OCI-LY7 (cell line): ENCODE measurements at regions not wholly inside any gene's neighbourhood (a gene's known extent, or its start where the extent isn't known, plus 50 kb on each side); places are given as distances from the start of the nearest gene placed in this dataset.

ENCODE experiments used
- BruUV-seq: library from RNA; stranded (reverse); fragments of 400-500 nt; replicated peaks from 2 replicates; lab custom pipeline; 2021; lab: Mats Ljungman, UMichigan
- CTCF ChIA-PET: fragments of 300-600 bp; sonication (Branson Sonifier 250); formaldehyde crosslinking; loops from one replicate; lab custom pipeline; 2022; ENCODE audit warnings: antibody characterized with exemption; ENCODE audit not compliant: unreplicated experiment; lab: Charles Lee
- POLR2A ChIA-PET: fragments of 300-600 bp; sonication (Branson Sonifier 250); formaldehyde crosslinking; loops from one replicate; lab custom pipeline; 2022; ENCODE audit warnings: antibody characterized with exemption; lab: Charles Lee
- DNase-seq: peaks from one replicate; pipeline ENCODE4 v3.0.0-alpha.2; 2015; ENCODE audit warnings: low spot score
- H2AFZ ChIP-seq: fragments of 200-600 bp; sonication (generic), shearing (Covaris generic); 2 replicates; pipeline ENCODE4 v1.6.1; 2014; ENCODE audit warnings: mild to moderate bottlenecking, antibody characterized with exemption, low read length, moderate library complexity
- H3K27ac ChIP-seq: fragments of 200-600 bp; sonication (generic); 2 replicates; pipeline ENCODE4 v1.5.1; 2014; ENCODE audit warnings: mixed run types, low read depth, mild to moderate bottlenecking, moderate library complexity, low read length, inconsistent platforms; ENCODE audit not compliant: poor library complexity, severe bottlenecking
- H3K36me3 ChIP-seq: fragments of 200-600 bp; sonication (generic); 2 replicates; pipeline ENCODE4 v1.6.1; 2014; ENCODE audit warnings: mild to moderate bottlenecking, antibody characterized with exemption, low read length, moderate library complexity, mixed read lengths; ENCODE audit not compliant: insufficient read depth
- H3K4me1 ChIP-seq: fragments of 200-600 bp; sonication (generic); 2 replicates; pipeline ENCODE4 v1.5.1; 2014; ENCODE audit warnings: mild to moderate bottlenecking, low read length; ENCODE audit not compliant: insufficient read depth, poor library complexity, severe bottlenecking
- H3K4me2 ChIP-seq: fragments of 200-600 bp; sonication (generic); 2 replicates; pipeline ENCODE4 v1.6.1; 2014; ENCODE audit warnings: mild to moderate bottlenecking, low read length
- H3K4me3 ChIP-seq: fragments of 200-600 bp; sonication (generic); 2 replicates; pipeline ENCODE4 v1.5.1; 2014; ENCODE audit warnings: mild to moderate bottlenecking, low read depth, low read length; ENCODE audit not compliant: poor library complexity, severe bottlenecking
- H3K79me2 ChIP-seq: fragments of 200-600 bp; sonication (generic); 2 replicates; pipeline ENCODE4 v1.6.1; 2016; ENCODE audit warnings: low read depth, mild to moderate bottlenecking, low read length, moderate library complexity, mixed read lengths; ENCODE audit not compliant: insufficient read depth
- H3K9me2 ChIP-seq: fragments of 200-600 bp; sonication (generic); 2 replicates; pipeline ENCODE4 v1.6.1; 2016; ENCODE audit warnings: mild to moderate bottlenecking, low read length, mixed read lengths; ENCODE audit not compliant: insufficient read depth
- H3K9me3 ChIP-seq: fragments of 200-600 bp; sonication (generic); 2 replicates; pipeline ENCODE4 v1.6.1; 2014; ENCODE audit warnings: mild to moderate bottlenecking, mixed run types, low read length, mixed read lengths
- H4K20me1 ChIP-seq: fragments of 200-600 bp; sonication (generic); 2 replicates; pipeline ENCODE4 v1.6.1; 2014; ENCODE audit warnings: mild to moderate bottlenecking, antibody characterized with exemption, low read length, moderate library complexity, mixed read lengths; ENCODE audit not compliant: insufficient read depth
- CTCF ChIP-seq: fragments of 200-600 bp; sonication (generic); conservative IDR thresholded peaks from 2 replicates; pipeline ENCODE4 v1.5.1; 2014; ENCODE audit warnings: mild to moderate bottlenecking, antibody characterized with exemption, low read length, moderate library complexity, mixed read lengths
- EZH2phosphoT487 ChIP-seq: fragments of 200-600 bp; sonication (generic); IDR thresholded peaks from 2 replicates; pipeline ENCODE4 v1.6.1; 2018; ENCODE audit warnings: low read depth, borderline replicate concordance, mild to moderate bottlenecking, mixed run types, antibody characterized with exemption, low read length, moderate library complexity, mixed read lengths
- intact Hi-C: fragments of 100-400 bp; cut with micrococcal nuclease; formaldehyde crosslinking; loops from one replicate; pipeline ENCODE4 v1.10.0; 2022; ENCODE audit not compliant: unreplicated experiment

GRCh38 chr2:226583715-226584114 is 215.9 kb downstream of the IRS1 start:
- intact Hi-C loops: no loop called here
- H3K9me3 ChIP-seq: no peaks in the 10 kb centered on the region
- H3K36me3 ChIP-seq: no peaks in the 10 kb centered on the region
- TF ChIP-seq EZH2phosphoT487 (no peak), CTCF (no peak)
- no TSS peak for BruUV-seq
- no peak overlapping the region for H3K4me2 ChIP-seq
- no peak for DNase-seq
- no peak overlapping the region for H3K27ac ChIP-seq
- H3K4me1 ChIP-seq: no peaks in the 10 kb centered on the region
- H3K4me3 ChIP-seq: no peak overlapping the region
- ChIA-PET POLR2A (no interaction called here), CTCF (no interaction called here)
- no peaks in the 10 kb centered on the region for H3K9me2 ChIP-seq
- H3K79me2 ChIP-seq: no peaks in the 10 kb centered on the region
- no peak overlapping the region for H2AFZ ChIP-seq
- no peaks in the 10 kb centered on the region for H4K20me1 ChIP-seq

- no peaks in the 10 kb centered on the region for H3K36me3 ChIP-seq
- no peaks in the 10 kb centered on the region for H3K9me2 ChIP-seq
- ChIA-PET POLR2A (interaction anchor here (0.9 kb wide), 1 partner anchor 27 kb away, joined by 3 read pairs; no protein-coding TSS in a partner anchor), CTCF (no interaction called here)
- no peak overlapping the region for H3K4me2 ChIP-seq
- H3K79me2 ChIP-seq: no peaks in the 10 kb centered on the region
- no peak for TF ChIP-seq CTCF
- TF ChIP-seq EZH2phosphoT487: no peak
- H4K20me1 ChIP-seq: no peaks in the 10 kb centered on the region
- BruUV-seq: no TSS peak
- DNase-seq: no peak
- no peak overlapping the region for H3K27ac ChIP-seq
- no peak overlapping the region for H3K4me3 ChIP-seq
- no peaks in the 10 kb centered on the region for H3K9me3 ChIP-seq
- intact Hi-C loops: no loop called here
- H2AFZ ChIP-seq: no peak overlapping the region
- H3K4me1 ChIP-seq: no peaks in the 10 kb centered on the region
These were observed 218.0 kb downstream of the IRS1 start for GRCh38 chr2:226581661-226582060.

GRCh38 chr2:226581004-226581403 is 218.6 kb downstream of the IRS1 start:
- CTCF ChIA-PET: no interaction called here
- no peak overlapping the region for H3K4me2 ChIP-seq

More at GRCh38 chr2:226581004-226581403, 218.6 kb downstream of the IRS1 start:
- intact Hi-C loops: no loop called here
- Histone ChIP-seq H3K27ac (no peak overlapping the region), H3K9me2 (no peaks in the 10 kb centered on the region), H3K9me3 (no peaks in the 10 kb centered on the region), H3K4me1 (no peaks in the 10 kb centered on the region), H3K36me3 (no peaks in the 10 kb centered on the region), H2AFZ (no peak overlapping the region), H3K79me2 (no peaks in the 10 kb centered on the region), H3K4me3 (no peak overlapping the region), H4K20me1 (no peaks in the 10 kb centered on the region)
- POLR2A ChIA-PET: interaction anchor here (0.5 to 1.0 kb wide), 2 partner anchors 174 to 212 kb away, joined by 3 read pairs; no protein-coding TSS in a partner anchor
- TF ChIP-seq CTCF: no peak
- no peak for TF ChIP-seq EZH2phosphoT487
- no TSS peak for BruUV-seq
- DNase-seq: no peak
